OCI-LY3 (cell line): ENCODE measurements at regions not wholly inside any gene's neighbourhood (a gene's known extent, or its start where the extent isn't known, plus 50 kb on each side); places are given as distances from the start of the nearest gene placed in this dataset.

Experiments used
- CTCF ChIP-seq: fragments of 200-600, 300-600 bp; sonication (generic); IDR thresholded peaks from 2 replicates; pipeline ENCODE4 v1.5.1; 2014; ENCODE audit warnings: antibody characterized with exemption, low read length, low read depth
- EZH2phosphoT487 ChIP-seq: fragments of 200-600 bp; shearing (Covaris generic); IDR thresholded peaks from 2 replicates; pipeline ENCODE4 v1.6.1; 2018; ENCODE audit warnings: antibody characterized with exemption, mixed run types, low read depth

GRCh38 chr7:11969643-11970042 is 137.6 kb upstream of the THSD7A start:
- TF ChIP-seq CTCF: no peak
- no peak for TF ChIP-seq EZH2phosphoT487
